ENCODE measurements at regions not wholly inside any gene's neighbourhood (a gene's known extent, or its start where the extent isn't known, plus 50 kb on each side); places are given as distances from the start of the nearest gene placed in this dataset.

- TF ChIP-seq PBX3 (IDR thresholded peaks at IDR 0.05): no peak
- TF ChIP-seq TEAD4 (IDR thresholded peaks at IDR 0.05; ENCODE audit: borderline replicate concordance, insufficient read depth): no peak
- TF ChIP-seq EZH2phosphoT487 (IDR thresholded peaks at IDR 0.05; ENCODE audit: borderline replicate concordance, low read depth): no peak
- no peak for TF ChIP-seq NRF1 (IDR thresholded peaks at IDR 0.05; ENCODE audit: low read depth, low read length)
- TF ChIP-seq MXI1 (IDR thresholded peaks at IDR 0.05; ENCODE audit: low read depth, low read length): no peak
- no peak for TF ChIP-seq USF1 (IDR thresholded peaks at IDR 0.05; ENCODE audit: borderline replicate concordance, low read depth)
- TF ChIP-seq POLR2AphosphoS5 (IDR thresholded peaks at IDR 0.05; ENCODE audit: low read depth, low read length): no peak
- no peak for TF ChIP-seq MEF2A (IDR thresholded peaks at IDR 0.05; ENCODE audit: borderline replicate concordance, low read depth)
- no peak for TF ChIP-seq CHD2 (IDR thresholded peaks at IDR 0.05; ENCODE audit: low read length, partially characterized antibody)
- no peak for TF ChIP-seq YY1 (IDR thresholded peaks at IDR 0.05; ENCODE audit: low read depth)
- no peak for TF ChIP-seq NFIC (IDR thresholded peaks at IDR 0.05; ENCODE audit: borderline replicate concordance)
- no peak for TF ChIP-seq MAX (IDR thresholded peaks at IDR 0.05; ENCODE audit: low read depth)
- no peak for TF ChIP-seq EP300 (IDR thresholded peaks at IDR 0.05; ENCODE audit: borderline replicate concordance in 1 of 2, low read depth in 1 of 2, low read length in 1 of 2)
- no peak for TF ChIP-seq SIN3A (IDR thresholded peaks at IDR 0.05; ENCODE audit: borderline replicate concordance, low read depth, low read length)
- H3K9me3 ChIP-seq: no peaks in the 10 kb centered on the region
- H3K4me3 ChIP-seq (ENCODE audit: low read depth in 2 of 2, low read length in 1 of 2): no peak overlapping the region
- H3K27me3 ChIP-seq (ENCODE audit: insufficient read depth): peaks cover 3% of the 10 kb centered on the region; the same call in 1 of the 2 replicates
- no peak overlapping the region for H3K9ac ChIP-seq
- H4K20me1 ChIP-seq (ENCODE audit: insufficient read depth): no peaks in the 10 kb centered on the region
- H3F3A ChIP-seq (replicated peaks; ENCODE audit: insufficient read depth): no peaks in the 10 kb centered on the region
- ChIA-PET POLR2A (no interaction called here), CTCF (no interaction called here)
- H3K4me2 ChIP-seq: no peak overlapping the region
- no peaks in the 10 kb centered on the region for H3K79me2 ChIP-seq (ENCODE audit: insufficient read depth)
- H3K9me2 ChIP-seq: no peaks in the 10 kb centered on the region
- no peak overlapping the region for H2AFZ ChIP-seq (ENCODE audit: low read depth)
- H3K36me3 ChIP-seq (replicated peaks in 1 of 2; ENCODE audit: control insufficient read depth in 1 of 2, insufficient read depth in 2 of 2, low read length in 1 of 2): no peaks in the 10 kb centered on the region
- DNase-seq: no peak
- H3K27ac ChIP-seq (ENCODE audit: low read depth in 2 of 2, low read length in 1 of 2): no peak overlapping the region
- H3K4me1 ChIP-seq (ENCODE audit: control insufficient read depth in 1 of 2, insufficient read depth in 2 of 2, low read depth in 1 of 2, low read length in 1 of 2): no peaks in the 10 kb centered on the region
Measured at GRCh38 chr20:29419378-29419777, 1838.1 kb upstream of the DEFB115 start.

- no peaks in the 10 kb centered on the region for H3F3A ChIP-seq (replicated peaks; ENCODE audit: insufficient read depth)
- ChIA-PET CTCF (interaction anchor here (0.7 kb wide), 1 partner anchor 11 kb away, joined by 5 read pairs; no protein-coding TSS in a partner anchor), POLR2A (interaction anchor here (0.6 kb wide), 1 partner anchor 348 kb away, joined by 3 read pairs; no protein-coding TSS in a partner anchor)
- no peaks in the 10 kb centered on the region for H3K9me2 ChIP-seq
- H3K79me2 ChIP-seq (ENCODE audit: insufficient read depth): no peaks in the 10 kb centered on the region
- H3K4me3 ChIP-seq (ENCODE audit: low read depth in 2 of 2, low read length in 1 of 2): peak overlapping the region; percentile 71 to 73
- no peaks in the 10 kb centered on the region for H3K36me3 ChIP-seq (replicated peaks in 1 of 2; ENCODE audit: control insufficient read depth in 1 of 2, insufficient read depth in 2 of 2, low read length in 1 of 2)
- H3K27ac ChIP-seq (ENCODE audit: low read depth in 2 of 2, low read length in 1 of 2): no peak overlapping the region; a peak in 1 of 4 replicates
- peak overlapping the region; percentile 85 for H3K4me2 ChIP-seq
- H2AFZ ChIP-seq (ENCODE audit: low read depth): peak overlapping the region; percentile 94
- H3K9me3 ChIP-seq: no peaks in the 10 kb centered on the region
- peaks cover 22% of the 10 kb centered on the region; the same call in 1 of the 2 replicates for H3K27me3 ChIP-seq (ENCODE audit: insufficient read depth)
- 2% methylated on average over 23 of the region's 38 CpGs for WGBS (ENCODE audit: low lambda C conversion rate)
- DNase-seq: peak; percentile 66
- no peaks in the 10 kb centered on the region for H4K20me1 ChIP-seq (ENCODE audit: insufficient read depth)
- H3K9ac ChIP-seq: peak overlapping the region; percentile 44; the same call in 1 of the 2 replicates
- peaks cover 0 to 4% of the 10 kb centered on the region in 2 experiments; a peak in 1 of 4 replicates for H3K4me1 ChIP-seq (ENCODE audit: control insufficient read depth in 1 of 2, insufficient read depth in 2 of 2, low read depth in 1 of 2, low read length in 1 of 2)
- TF ChIP-seq MAX (IDR thresholded peaks at IDR 0.05; ENCODE audit: low read depth) (no peak), GATA2 (CRISPR knock-in tag; IDR thresholded peaks at IDR 0.05) (no peak), TCF12 (IDR thresholded peaks at IDR 0.05) (no peak), IRF3 (IDR thresholded peaks at IDR 0.05; ENCODE audit: low read depth, low read length) (no peak), FOXM1 (IDR thresholded peaks at IDR 0.05; ENCODE audit: low read depth) (no peak), GABPA (IDR thresholded peaks at IDR 0.05; ENCODE audit: low read depth) (no peak), USF1 (IDR thresholded peaks at IDR 0.05; ENCODE audit: borderline replicate concordance, low read depth) (no peak), JUND (IDR thresholded peaks at IDR 0.05) (no peak)
Measured at GRCh38 chr20:29427201-29428060, 1830.0 kb upstream of the DEFB115 start.
